ENCODE measurements at regions not wholly inside any gene's neighbourhood (a gene's known extent, or its start where the extent isn't known, plus 50 kb on each side); places are given as distances from the start of the nearest gene placed in this dataset.

DNA sequence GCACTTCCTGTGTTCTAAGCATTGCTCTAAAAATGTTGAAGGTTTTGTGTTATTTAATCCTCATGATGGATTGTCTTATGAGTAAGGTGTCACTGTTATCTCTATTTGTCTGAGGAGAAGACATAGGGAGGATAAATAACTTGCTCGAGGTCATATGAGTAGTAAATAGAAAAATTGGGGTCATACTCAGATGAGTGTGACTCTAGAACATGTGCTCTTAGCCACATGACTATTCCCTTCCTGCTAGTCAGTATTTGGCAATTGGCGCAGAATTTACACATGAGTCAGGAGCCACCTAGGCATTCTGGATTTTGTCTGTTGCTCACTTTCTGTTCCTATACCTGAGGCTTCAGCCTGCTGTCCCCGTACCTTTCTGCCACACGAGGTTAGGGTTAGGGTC lies 234.6 kb upstream of the CD180 start:
- Histone ChIP-seq H3K27me3 (ENCODE audit: control insufficient read depth, insufficient read depth, low read length) (no peaks in the 10 kb centered on the region), H3K36me3 (ENCODE audit: control insufficient read depth, insufficient read depth, low read length) (no peaks in the 10 kb centered on the region), H3K4me3 (ENCODE audit: low read depth, low read length) (no peak overlapping the region)
- TF ChIP-seq, protein P1, sequence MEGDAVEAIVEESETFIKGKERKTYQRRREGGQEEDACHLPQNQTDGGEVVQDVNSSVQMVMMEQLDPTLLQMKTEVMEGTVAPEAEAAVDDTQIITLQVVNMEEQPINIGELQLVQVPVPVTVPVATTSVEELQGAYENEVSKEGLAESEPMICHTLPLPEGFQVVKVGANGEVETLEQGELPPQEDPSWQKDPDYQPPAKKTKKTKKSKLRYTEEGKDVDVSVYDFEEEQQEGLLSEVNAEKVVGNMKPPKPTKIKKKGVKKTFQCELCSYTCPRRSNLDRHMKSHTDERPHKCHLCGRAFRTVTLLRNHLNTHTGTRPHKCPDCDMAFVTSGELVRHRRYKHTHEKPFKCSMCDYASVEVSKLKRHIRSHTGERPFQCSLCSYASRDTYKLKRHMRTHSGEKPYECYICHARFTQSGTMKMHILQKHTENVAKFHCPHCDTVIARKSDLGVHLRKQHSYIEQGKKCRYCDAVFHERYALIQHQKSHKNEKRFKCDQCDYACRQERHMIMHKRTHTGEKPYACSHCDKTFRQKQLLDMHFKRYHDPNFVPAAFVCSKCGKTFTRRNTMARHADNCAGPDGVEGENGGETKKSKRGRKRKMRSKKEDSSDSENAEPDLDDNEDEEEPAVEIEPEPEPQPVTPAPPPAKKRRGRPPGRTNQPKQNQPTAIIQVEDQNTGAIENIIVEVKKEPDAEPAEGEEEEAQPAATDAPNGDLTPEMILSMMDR (IDR thresholded peaks at IDR 0.05; ENCODE audit: insufficient read depth, low read length, poor library complexity, severe bottlenecking) = no peak
- no peak for DNase-seq (ENCODE audit: low read depth)

DNA sequence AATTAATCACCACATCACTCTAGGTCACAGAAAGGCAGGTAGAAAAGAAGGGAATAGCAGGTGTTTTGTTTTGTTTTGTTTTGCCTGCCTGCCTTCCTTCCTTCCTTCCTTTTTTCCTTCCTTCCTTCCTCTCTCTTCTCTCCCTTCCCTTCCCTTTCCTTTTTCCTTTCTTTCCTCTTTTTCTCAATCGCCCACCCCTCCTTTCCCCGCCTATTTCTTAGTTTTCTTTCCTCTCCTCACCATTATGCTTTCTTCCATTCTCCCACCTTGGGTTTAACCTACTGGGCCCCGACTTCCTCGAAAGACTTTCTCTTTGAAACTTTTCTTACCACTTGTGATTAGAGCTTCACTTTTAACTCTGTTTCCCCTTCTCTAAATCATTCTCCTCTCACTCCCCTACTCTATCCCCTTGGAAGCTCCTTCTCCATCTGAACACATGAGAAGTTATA lies 231.3 kb upstream of the CD180 start:
- no peak overlapping the region for H3K4me3 ChIP-seq (ENCODE audit: low read depth, low read length)
- TF ChIP-seq, protein P1 (IDR thresholded peaks at IDR 0.05; ENCODE audit: insufficient read depth, low read length, poor library complexity, severe bottlenecking) = no peak
- H3K36me3 ChIP-seq (ENCODE audit: control insufficient read depth, insufficient read depth, low read length) = no peaks in the 10 kb centered on the region
- no peaks in the 10 kb centered on the region for H3K27me3 ChIP-seq (ENCODE audit: control insufficient read depth, insufficient read depth, low read length)
- no peak for DNase-seq (ENCODE audit: low read depth)

GRCh38 chr5:67426961-67427849 lies 230.6 kb upstream of the CD180 start:
- H3K27me3 ChIP-seq (ENCODE audit: control insufficient read depth, insufficient read depth, low read length) = no peaks in the 10 kb centered on the region
- H3K36me3 ChIP-seq (ENCODE audit: control insufficient read depth, insufficient read depth, low read length) = no peaks in the 10 kb centered on the region
- no peak overlapping the region for H3K4me3 ChIP-seq (ENCODE audit: low read depth, low read length)
- TF ChIP-seq, protein P1 (IDR thresholded peaks at IDR 0.05; ENCODE audit: insufficient read depth, low read length, poor library complexity, severe bottlenecking) = no peak
- DNase-seq (ENCODE audit: low read depth) = peak; percentile 19

DNA sequence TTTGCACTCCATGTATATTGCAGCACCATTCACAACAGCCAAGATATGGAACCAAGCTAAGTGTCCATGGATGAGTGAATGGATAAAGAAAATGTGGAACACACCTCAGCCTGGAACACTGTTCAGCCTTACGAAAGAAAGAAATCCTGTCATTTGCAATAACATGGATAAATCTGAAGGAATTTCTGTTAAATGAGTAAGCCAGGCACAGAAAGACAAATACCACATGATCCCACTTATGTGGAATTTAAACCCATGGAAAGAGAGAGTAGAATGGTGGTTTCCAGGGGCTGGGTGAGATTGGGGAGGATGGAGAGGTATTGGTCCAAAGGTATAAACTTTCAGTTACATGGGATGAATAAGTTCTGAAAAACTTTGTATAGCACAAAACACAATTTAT lies 228.9 kb upstream of the CD180 start:
- no peaks in the 10 kb centered on the region for H3K36me3 ChIP-seq (ENCODE audit: control insufficient read depth, insufficient read depth, low read length)
- H3K27me3 ChIP-seq (ENCODE audit: control insufficient read depth, insufficient read depth, low read length) = no peaks in the 10 kb centered on the region
- no peak for DNase-seq (ENCODE audit: low read depth)
- TF ChIP-seq, protein P1 (IDR thresholded peaks at IDR 0.05; ENCODE audit: insufficient read depth, low read length, poor library complexity, severe bottlenecking) = no peak
- H3K4me3 ChIP-seq (ENCODE audit: low read depth, low read length) = no peak overlapping the region

DNA sequence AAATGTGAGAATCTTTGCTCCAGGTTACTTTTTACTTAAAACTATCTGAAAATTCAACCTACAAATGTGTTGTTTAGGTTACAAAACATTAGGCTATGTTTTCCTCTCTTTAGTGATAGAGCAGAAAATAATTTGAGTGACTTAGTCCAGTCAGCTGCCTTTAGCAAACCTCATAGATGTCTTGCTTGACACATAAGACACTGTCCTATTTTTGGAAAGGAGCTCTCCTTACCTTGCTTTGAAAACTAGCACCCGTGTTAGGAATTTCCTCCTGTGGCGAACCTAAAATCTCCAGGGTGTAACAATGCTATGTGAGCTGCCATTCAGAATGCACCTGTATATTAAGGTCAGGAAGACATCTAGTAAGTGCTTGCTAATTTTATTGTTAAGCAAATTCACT lies 221.2 kb upstream of the CD180 start:
- TF ChIP-seq, protein P1 (IDR thresholded peaks at IDR 0.05; ENCODE audit: insufficient read depth, low read length, poor library complexity, severe bottlenecking) = no peak
- no peak for DNase-seq (ENCODE audit: low read depth)
- Histone ChIP-seq H3K36me3 (ENCODE audit: control insufficient read depth, insufficient read depth, low read length) (no peaks in the 10 kb centered on the region), H3K4me3 (ENCODE audit: low read depth, low read length) (no peak overlapping the region), H3K27me3 (ENCODE audit: control insufficient read depth, insufficient read depth, low read length) (no peaks in the 10 kb centered on the region)

DNA sequence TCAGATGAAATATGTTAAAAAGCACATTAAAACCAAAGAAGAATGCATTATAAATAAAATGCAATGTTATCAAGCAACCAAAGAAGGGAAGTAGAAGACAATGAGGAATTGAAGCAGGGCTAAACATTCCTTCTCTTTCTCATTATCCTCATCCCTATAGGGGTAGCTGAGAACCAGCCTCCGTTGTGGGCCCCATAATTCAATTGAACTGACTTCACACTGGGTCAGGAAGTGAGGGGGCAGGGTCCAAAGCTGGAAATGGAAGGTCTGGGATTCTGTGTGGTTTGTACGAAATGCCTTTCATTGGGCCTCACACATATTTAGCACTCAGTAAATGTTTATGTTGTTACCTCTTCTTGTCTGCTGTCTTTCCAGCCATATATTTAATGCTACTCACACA lies 220.4 kb upstream of the CD180 start:
- DNase-seq (ENCODE audit: low read depth) = no peak
- no peaks in the 10 kb centered on the region for H3K27me3 ChIP-seq (ENCODE audit: control insufficient read depth, insufficient read depth, low read length)
- no peaks in the 10 kb centered on the region for H3K36me3 ChIP-seq (ENCODE audit: control insufficient read depth, insufficient read depth, low read length)
- TF ChIP-seq, protein P1 (IDR thresholded peaks at IDR 0.05; ENCODE audit: insufficient read depth, low read length, poor library complexity, severe bottlenecking) = no peak
- no peak overlapping the region for H3K4me3 ChIP-seq (ENCODE audit: low read depth, low read length)

Data from kidney epithelial cell (primary cell).